HG03354 (cell line): ENCODE measurements at regions not wholly inside any gene's neighbourhood (a gene's known extent, or its start where the extent isn't known, plus 50 kb on each side); places are given as distances from the start of the nearest gene placed in this dataset.

Source experiments
- ATAC-seq: cut with Tn5 transposase; IDR thresholded peaks from one replicate; pipeline ENCODE4 v1.9.1; 2021; ENCODE audit warnings: mild to moderate bottlenecking; ENCODE audit not compliant: unreplicated experiment, poor library complexity, severe bottlenecking

DNA sequence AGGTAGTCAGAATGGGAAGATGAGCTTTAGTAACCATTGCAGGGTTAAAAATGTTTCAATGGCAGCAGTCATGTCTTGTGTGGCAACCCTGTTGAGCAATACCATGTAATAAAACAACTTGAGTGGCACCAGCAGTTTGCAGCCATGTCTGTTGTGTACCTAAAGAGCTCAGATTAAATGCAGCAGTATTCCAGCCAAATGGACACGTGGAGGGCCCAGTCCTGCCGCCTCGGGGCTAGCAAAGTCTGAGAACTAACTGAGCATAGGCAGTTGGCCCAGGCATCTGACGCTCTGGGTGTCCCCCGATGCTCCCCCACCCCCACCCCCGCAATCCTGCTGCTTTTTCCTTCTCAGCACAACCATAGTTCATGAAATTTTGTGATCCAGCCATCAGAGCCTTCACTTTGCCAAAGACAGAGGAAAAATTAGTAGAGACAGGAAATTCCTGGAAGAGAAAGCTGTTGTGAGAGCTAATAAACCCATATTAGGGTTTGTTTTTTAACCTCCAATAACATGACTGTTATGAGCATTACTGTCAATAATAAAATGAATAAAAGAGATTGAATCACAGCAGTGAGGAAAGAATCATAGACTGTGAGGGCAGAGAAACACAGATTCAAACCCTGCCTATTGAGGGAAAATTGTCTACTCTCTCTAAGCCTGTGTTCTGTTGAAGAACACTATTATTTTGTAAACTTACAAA lies 220.6 kb upstream of the RHOBTB1 start:
- no peak for ATAC-seq

GRCh38 chr10:61163403-61163802 lies 219.4 kb upstream of the RHOBTB1 start:
- ATAC-seq: no peak

- ATAC-seq: no peak
Measured at GRCh38 chr10:61160253-61160652, 216.3 kb upstream of the RHOBTB1 start.

DNA sequence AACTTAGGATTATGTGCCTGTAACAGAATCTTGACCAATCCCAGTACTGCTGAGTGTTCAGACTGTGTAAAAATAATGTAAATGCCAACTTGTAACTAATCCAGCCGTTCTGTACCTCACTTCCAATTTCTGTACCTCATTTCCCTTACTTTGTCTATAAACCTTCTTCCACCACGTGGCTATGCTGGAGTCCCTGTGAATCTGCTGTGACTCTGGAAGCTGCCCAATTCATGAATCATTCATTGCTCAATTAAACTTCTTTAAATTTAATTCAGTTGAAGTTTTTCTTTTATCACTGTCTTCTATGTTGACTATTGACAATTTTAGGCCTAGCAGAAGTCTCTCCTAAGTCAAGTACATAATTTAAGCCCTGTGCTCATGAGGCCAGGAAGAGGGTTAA lies 215.3 kb upstream of the RHOBTB1 start:
- no peak for ATAC-seq

- no peak for ATAC-seq
Measured at GRCh38 chr10:61157182-61157581, 213.2 kb upstream of the RHOBTB1 start.

GRCh38 chr10:61153771-61154170 lies 209.8 kb upstream of the RHOBTB1 start:
- ATAC-seq: no peak

GRCh38 chr10:61151059-61151458 lies 207.1 kb upstream of the RHOBTB1 start:
- no peak for ATAC-seq

DNA sequence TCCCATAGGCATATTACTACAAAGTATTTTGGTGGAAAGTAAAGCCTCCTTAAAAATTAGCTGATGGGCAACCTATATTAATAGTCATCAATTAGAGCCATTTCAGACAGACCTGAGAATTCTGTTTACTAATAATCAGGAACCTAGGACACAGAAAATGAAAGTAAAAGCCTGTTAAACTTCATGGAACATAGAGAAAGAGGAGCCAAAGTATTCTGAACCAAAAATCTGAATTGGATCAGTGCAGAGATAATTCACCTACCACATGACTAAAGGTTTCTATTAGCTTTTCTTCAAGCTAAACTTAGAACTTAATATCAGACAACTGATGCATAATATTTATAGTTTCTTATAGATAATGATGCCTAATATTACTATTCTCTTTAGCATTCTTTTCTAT lies 204.5 kb upstream of the RHOBTB1 start:
- no peak for ATAC-seq

- ATAC-seq: no peak
Measured at GRCh38 chr10:61142987-61143386, 199.0 kb upstream of the RHOBTB1 start.

DNA sequence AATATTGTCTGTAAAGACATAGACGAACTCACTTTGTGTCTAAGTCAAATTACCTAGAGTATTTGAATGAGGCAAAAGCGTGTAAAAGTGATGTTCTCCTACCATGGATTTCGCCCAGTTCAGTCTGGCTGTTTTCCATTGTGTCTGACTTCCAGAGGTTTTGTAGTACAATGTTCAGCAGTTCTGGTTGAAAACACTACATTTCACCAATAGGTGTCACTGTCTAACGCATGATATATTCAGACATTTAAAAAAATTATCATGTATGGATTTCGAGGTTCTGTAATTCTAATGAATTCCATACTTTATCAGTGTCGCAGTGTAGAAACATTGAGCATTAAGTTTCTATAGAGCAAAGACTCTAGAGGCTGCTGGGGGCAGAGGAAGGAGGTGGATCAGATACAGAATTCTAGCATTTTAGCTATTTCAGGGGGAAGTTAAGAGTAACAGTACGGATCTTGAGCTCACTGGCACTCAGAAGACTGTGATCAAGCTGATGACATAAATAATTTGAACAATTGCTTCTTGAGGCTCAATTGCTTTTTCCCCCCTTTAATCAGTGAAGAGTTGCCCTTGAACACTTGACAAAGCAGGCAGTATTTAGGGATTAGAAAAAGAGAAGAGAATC lies 196.9 kb upstream of the RHOBTB1 start:
- peak; percentile 67 for ATAC-seq

DNA sequence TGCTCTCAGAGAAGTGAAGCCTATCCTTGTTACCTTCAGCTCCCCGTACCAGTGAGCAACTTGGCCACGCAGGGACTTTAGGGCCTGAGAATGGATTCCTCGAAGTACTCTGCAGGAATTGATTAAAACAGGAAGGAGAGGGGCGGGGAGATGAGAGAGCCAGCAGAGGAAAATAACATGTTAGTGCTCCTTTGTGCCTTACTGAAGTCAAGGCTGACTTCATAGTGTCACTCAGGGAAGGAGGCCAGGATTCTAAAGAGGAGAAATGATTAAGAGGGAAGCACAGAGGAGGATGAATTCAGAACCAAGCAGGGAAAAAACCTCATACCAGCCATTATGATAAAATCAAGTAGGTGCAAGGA lies 195.6 kb upstream of the RHOBTB1 start:
- ATAC-seq: no peak

GRCh38 chr10:61138708-61139591 lies 195.0 kb upstream of the RHOBTB1 start:
- no peak for ATAC-seq

GRCh38 chr10:61136139-61136538 lies 192.2 kb upstream of the RHOBTB1 start:
- ATAC-seq: no peak

- peak; percentile 95 for ATAC-seq
Measured at GRCh38 chr10:61135276-61135721, 191.3 kb upstream of the RHOBTB1 start.

DNA sequence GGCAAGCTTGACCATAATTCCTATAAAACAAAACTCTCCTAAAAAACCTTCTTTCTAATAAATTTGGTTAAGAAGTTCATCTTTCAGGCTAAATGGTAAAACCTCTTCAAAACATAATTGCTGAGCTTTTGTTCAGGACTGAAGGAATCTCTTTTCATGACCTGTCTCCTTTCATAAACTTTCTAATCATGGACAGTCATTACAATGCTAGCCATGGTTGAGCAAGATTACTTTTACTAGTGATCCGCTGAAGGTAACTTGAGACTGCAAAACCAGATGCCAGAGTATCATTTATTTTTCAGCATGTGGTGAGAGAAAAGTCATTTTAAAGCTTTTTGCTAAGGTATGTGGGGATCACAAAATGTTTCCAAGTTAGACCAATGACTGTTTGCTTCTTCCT lies 186.4 kb upstream of the RHOBTB1 start:
- ATAC-seq: no peak

DNA sequence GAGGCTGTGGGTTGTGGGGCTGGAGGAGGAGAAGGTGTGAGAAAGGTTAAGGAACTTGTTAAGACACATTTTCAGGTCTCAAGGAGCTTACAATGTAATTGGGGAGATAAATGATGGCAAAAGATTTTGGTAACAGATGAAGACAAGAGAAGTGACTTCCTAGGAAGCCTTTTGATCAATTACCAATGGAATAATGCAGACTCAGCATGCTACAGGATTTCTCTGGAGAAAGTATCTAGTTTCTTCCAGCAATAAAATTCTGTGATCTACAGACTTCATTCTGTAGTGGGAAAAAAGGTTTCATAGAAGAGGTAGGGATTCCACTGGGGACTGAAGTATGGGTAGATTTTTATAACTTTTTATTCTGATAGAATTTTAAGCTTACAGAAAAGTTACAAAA lies 184.2 kb upstream of the RHOBTB1 start:
- no peak for ATAC-seq

GRCh38 chr10:61125560-61126170 lies 181.7 kb upstream of the RHOBTB1 start:
- ATAC-seq: peak; percentile 79

- no peak for ATAC-seq
Measured at GRCh38 chr10:61124756-61125530, 181.0 kb upstream of the RHOBTB1 start.

- no peak for ATAC-seq
Measured at GRCh38 chr10:61120805-61121204, 176.8 kb upstream of the RHOBTB1 start.

DNA sequence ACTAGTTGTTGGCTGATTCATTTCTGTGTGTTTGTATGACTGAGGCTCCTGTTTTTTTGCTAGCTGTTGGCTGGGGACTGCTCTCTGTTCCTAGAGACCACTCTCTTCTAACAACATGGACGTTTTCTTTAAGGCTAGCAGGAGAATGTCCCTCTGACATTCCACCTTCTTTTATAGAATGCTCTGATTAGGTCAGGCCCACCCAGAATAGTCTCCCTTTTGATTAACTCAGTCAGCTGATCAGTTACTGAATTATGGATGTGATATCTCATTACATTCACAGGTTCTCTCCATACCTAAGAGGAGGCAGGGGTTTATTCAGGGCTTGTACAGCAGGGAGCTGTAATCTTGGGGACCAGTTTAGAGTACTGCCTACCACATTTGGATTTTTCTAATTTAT lies 175.6 kb upstream of the RHOBTB1 start:
- ATAC-seq: no peak
